Neural cell (in vitro differentiated cells): ENCODE measurements at regions not wholly inside any gene's neighbourhood (a gene's known extent, or its start where the extent isn't known, plus 50 kb on each side); places are given as distances from the start of the nearest gene placed in this dataset.

ENCODE experiments used
- CTCF ChIP-seq: fragments of 450-650 bp; IDR thresholded peaks from 2 replicates; pipeline ENCODE4 v1.5.1; 2014; ENCODE audit warnings: antibody characterized with exemption, mild to moderate bottlenecking, moderate library complexity; ENCODE audit not compliant: poor library complexity, severe bottlenecking
- EZH2 ChIP-seq: fragments of 200-600, 300-800 bp; shearing (Covaris generic), sonication (generic); IDR thresholded peaks from 2 replicates; pipeline ENCODE4 v1.6.1; 2014; ENCODE audit warnings: antibody characterized with exemption, low read length, borderline replicate concordance, mild to moderate bottlenecking; ENCODE audit not compliant: insufficient read depth, poor library complexity, severe bottlenecking
- MXI1 ChIP-seq: fragments of 450-650 bp; conservative IDR thresholded peaks from 2 replicates; pipeline ENCODE4 v1.6.1; 2014; ENCODE audit warnings: antibody characterized with exemption, mild to moderate bottlenecking; ENCODE audit not compliant: poor library complexity, severe bottlenecking
- RAD21 ChIP-seq: fragments of 450-650 bp; conservative IDR thresholded peaks from 2 replicates; pipeline ENCODE4 v1.6.1; 2014; ENCODE audit warnings: antibody characterized with exemption, mild to moderate bottlenecking, moderate library complexity
- REST ChIP-seq: IDR thresholded peaks from 2 replicates; pipeline ENCODE4 v1.6.1; 2012; ENCODE audit warnings: borderline replicate concordance
- SMC3 ChIP-seq: fragments of 450-650 bp; conservative IDR thresholded peaks from 2 replicates; pipeline ENCODE4 v1.6.1; 2014; ENCODE audit warnings: antibody characterized with exemption, mild to moderate bottlenecking, moderate library complexity; ENCODE audit not compliant: poor library complexity
- TAF1 ChIP-seq: IDR thresholded peaks from 2 replicates; pipeline ENCODE4 v1.6.1; 2012; ENCODE audit warnings: low read depth

GRCh38 chr1:106972074-106972473 is 84.4 kb upstream of the PRMT6 start:
- TF ChIP-seq CTCF (no peak), EZH2 (no peak), TAF1 (no peak), SMC3 (no peak), MXI1 (no peak), REST (no peak), RAD21 (no peak)
